Amniotic stem cell (primary cell): ENCODE measurements at regions not wholly inside any gene's neighbourhood (a gene's known extent, or its start where the extent isn't known, plus 50 kb on each side); places are given as distances from the start of the nearest gene placed in this dataset.
"Not testable (repeated sequence)": the region's sequence is repeated elsewhere in the genome, so short reads cannot be mapped to it uniquely, and the experiment has no call there.

Source experiments
- DNase-seq: peaks from one replicate; lab custom pipeline; 2025; lab: John Stamatoyannopoulos, UW

DNA sequence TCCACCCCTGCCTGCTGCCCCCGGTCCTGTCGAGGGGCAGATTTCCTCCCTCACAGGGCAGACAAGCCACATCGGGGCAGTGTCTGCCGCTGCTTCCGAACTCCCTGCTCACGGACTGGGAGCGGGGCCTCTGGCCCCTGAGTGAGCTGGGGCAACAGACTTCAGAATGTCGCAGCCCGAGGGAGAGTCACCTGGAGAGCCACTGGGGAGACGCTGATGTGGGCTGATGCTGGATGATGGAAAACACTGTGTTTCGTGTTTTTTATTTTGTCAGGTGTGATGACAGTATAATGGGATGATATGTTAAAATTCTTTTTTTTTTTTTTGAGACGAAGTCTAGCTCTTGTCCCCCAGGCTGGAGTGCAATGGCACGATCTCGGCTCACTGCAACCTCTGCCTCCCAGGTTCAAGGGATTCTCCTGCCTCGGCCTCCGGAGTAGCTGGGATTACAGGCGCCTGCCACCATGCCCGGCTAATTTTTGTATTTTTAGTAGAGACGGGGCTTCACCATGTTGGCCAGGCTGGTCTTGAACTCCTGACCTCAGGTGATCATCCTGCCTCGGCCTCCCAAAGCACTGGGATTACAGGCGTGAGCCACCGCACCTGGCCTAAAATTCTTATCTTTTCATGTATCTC, 52.1 kb upstream of the SEPTIN5 start:
- DNase-seq, result not testable (repeated sequence)

DNA sequence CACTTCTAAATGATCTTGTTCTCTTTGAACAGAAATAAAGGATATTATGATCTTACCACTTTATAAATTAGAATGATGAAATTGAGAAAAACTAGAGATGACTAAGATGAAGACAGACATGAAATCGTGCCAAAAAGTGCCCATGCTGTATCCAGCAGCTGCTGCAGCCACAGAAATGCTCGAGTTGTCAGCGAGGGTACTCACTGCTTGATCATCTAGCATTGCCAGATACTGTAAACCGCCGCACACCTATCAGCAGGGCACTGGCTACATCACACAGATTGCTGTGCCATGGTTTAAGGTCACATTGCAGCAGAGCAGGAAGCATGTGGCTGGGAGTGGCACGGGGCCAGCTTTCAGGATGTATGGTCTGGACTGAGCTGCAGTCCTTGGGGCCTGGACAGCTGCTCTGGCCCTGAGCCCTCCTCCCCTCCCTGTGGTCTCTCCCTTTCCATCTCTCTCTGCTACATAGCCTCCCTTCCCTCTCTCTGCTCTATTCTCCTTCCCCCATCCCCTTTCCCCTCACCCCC, 51.0 kb upstream of the SEPTIN5 start:
- DNase-seq, result peak; percentile 69

DNA sequence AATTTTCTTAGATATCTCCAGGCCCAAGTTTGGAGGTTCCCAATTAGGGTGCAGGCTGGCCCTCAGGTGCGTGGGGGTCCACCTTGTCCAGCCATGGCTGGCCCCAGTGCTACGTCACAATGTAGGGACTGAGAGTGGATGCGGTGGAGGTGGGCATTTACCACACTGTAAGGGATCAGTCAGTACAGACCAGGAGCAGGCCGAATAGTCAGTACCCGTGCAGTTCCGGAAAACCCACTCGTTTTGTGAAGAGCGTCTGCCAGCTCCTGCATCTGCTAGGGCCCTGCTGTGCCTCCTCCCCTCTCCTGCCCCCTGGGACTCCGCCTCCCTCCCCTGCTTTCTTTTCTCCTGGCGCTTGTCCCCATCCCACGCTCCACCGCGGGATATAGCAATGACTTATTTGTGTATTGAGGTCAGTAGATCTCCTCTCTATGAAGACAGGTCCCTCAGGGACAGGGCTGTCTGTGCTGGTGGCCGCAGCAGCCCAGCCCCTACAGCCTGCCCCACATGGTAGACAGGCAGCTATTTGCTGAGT, 50.4 kb upstream of the SEPTIN5 start:
- DNase-seq, result no peak

DNA sequence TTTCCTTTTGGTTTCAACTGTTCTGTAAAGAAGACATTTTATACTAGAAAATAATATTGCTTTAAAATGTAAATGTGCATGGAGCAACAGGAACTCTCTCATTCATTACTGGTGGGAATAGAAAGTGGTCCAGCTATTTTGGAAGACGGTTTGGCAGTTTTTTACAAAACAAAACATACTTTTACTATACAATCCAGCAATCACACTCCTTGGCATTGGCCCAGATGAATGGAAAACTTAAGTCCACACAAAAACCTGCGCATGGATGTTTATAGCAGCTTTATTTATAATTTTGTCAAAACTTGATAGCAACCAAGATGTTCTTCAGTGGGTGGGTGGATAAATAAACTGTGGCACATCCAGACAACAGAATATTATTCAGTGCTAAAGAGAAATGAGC, 49.9 kb upstream of the SEPTIN5 start:
- DNase-seq, result no peak
